Ovary (tissue), 7 donors: ENCODE measurements at regions not wholly inside any gene's neighbourhood (a gene's known extent, or its start where the extent isn't known, plus 50 kb on each side); places are given as distances from the start of the nearest gene placed in this dataset.

Experiments
- DNase-seq, 5 donors: peaks; one replicate each; pipeline ENCODE4 v3.0.0-alpha.2; 2019 to 2020
- H3K27ac ChIP-seq, 2 donors: fragments of 200-600 bp; one replicate each; pipeline versions ENCODE4 v1.5.1 to v1.8.0; 2019 to 2022
- H3K27me3 ChIP-seq: fragments of 200-600 bp; one replicate; pipeline ENCODE4 v1.8.0; 2022
- H3K36me3 ChIP-seq: fragments of 200-600 bp; sonication (generic); one replicate; pipeline ENCODE4 v1.5.1; 2019
- H3K4me1 ChIP-seq: one replicate; pipeline ENCODE4 v1.8.1; 2013; ENCODE audit warnings: mild to moderate bottlenecking, moderate library complexity; ENCODE audit not compliant: insufficient read depth
- H3K4me3 ChIP-seq: fragments of 200-600 bp; sonication (generic); one replicate; pipeline ENCODE4 v1.5.1; 2017
- H3K9me3 ChIP-seq, 2 donors: fragments of 200-600 bp in 1 of 2; sonication (generic) in 1 of 2; one replicate each; pipeline versions ENCODE4 v1.5.1 to v1.8.1; 2013 to 2019; ENCODE audit warnings: mild to moderate bottlenecking in 1 of 2, moderate library complexity in 1 of 2
- CTCF ChIP-seq, 3 donors: fragments of 450-650 bp in 2 of 3; fragments of 200-600 bp in 1 of 3; IDR thresholded peaks; one replicate each; pipeline versions ENCODE4 v1.5.1 to v1.8.0; 2016 to 2022; ENCODE audit warnings: antibody characterized with exemption in 3 of 3, mild to moderate bottlenecking in 1 of 3
- EP300 ChIP-seq: sonication (generic); formaldehyde crosslinking; IDR thresholded peaks from one replicate; pipeline ENCODE4 v1.6.1; 2017; ENCODE audit warnings: antibody characterized with exemption
- POLR2A ChIP-seq: fragments of 450-650 bp; IDR thresholded peaks from one replicate; pipeline ENCODE4 v1.6.1; 2017; ENCODE audit warnings: antibody characterized with exemption, mild to moderate bottlenecking, moderate library complexity
- WGBS, 3 donors: extraction: QIAGEN DNeasy Blood & Tissue Kit in 1 of 3; methylation state at CpG; one replicate each; pipeline versions ENCODE4 v1.1.5 to v1.1.7; 2013 to 2017; 5-methylcytosine and 5-hydroxymethylcytosine counted together
- intact Hi-C, 4 donors: fragments of 100-400 bp; cut with DNase I; formaldehyde crosslinking; loops; one replicate each; pipeline versions ENCODE4 v1.11.0 to v1.15.1; 2022 to 2023
- donor health status: DM: no; HTN: no; CAD: no; lungs with moderate emphysema.
- donor health status: DM: no; HTN: no; CAD: no.
- donor health status: Bipolar disorder and iron deficiency.
- donor health status: DM: no; HTN: no; CAD: no.
- donor health status: DM: yes; HTN: yes; CAD: no.

- intact Hi-C loops, result no loop called here
- no peak for DNase-seq
- no peaks in the 10 kb centered on the region for H3K36me3 ChIP-seq
- H3K9me3 ChIP-seq, result no peaks in the 10 kb centered on the region
- H3K4me1 ChIP-seq, result no peaks in the 10 kb centered on the region
- no peak overlapping the region for H3K27ac ChIP-seq
- TF ChIP-seq POLR2A (no peak), EP300 (no peak), CTCF (IDR thresholded peaks at IDR 0.05) (no peak)
- H3K4me3 ChIP-seq, result no peak overlapping the region
- WGBS, 3 donors, result 81 to 88% (median 83%) methylated on average over 5 of the region's 5 CpGs
- no peaks in the 10 kb centered on the region for H3K27me3 ChIP-seq
These were observed 235.0 kb downstream of the IRS1 start for GRCh38 chr2:226564667-226565066.

- no peak for DNase-seq
- WGBS, 3 donors, result 78 to 90% (median 83%) methylated on average over 1 of the region's 1 CpG
- TF ChIP-seq POLR2A (no peak), CTCF (IDR thresholded peaks at IDR 0.05) (no peak), EP300 (no peak)
- no peaks in the 10 kb centered on the region for H3K36me3 ChIP-seq
- H3K27me3 ChIP-seq, result no peaks in the 10 kb centered on the region
- no peaks in the 10 kb centered on the region for H3K4me1 ChIP-seq
- H3K4me3 ChIP-seq, result no peak overlapping the region
- no peak overlapping the region for H3K27ac ChIP-seq
- intact Hi-C loops, result no loop called here
- H3K9me3 ChIP-seq, result no peaks in the 10 kb centered on the region
These were observed 237.7 kb downstream of the IRS1 start for GRCh38 chr2:226561962-226562361.

- Histone ChIP-seq H3K36me3 (no peaks in the 10 kb centered on the region), H3K4me3 (no peak overlapping the region), H3K27me3 (no peaks in the 10 kb centered on the region), H3K4me1 (no peaks in the 10 kb centered on the region), H3K27ac (no peak overlapping the region), H3K9me3 (no peaks in the 10 kb centered on the region)
- no peak for TF ChIP-seq EP300
- no peak for TF ChIP-seq CTCF (IDR thresholded peaks at IDR 0.05)
- no peak for TF ChIP-seq POLR2A
- DNase-seq, result no peak
- intact Hi-C loops, result no loop called here
- 86 to 99% (median 89%) methylated on average over 2 of the region's 2 CpGs for WGBS, 3 donors
These were observed 239.3 kb downstream of the IRS1 start for GRCh38 chr2:226560325-226560724.

- TF ChIP-seq CTCF (IDR thresholded peaks at IDR 0.05) (no peak), POLR2A (no peak), EP300 (no peak)
- Histone ChIP-seq H3K4me3 (no peak overlapping the region), H3K9me3 (no peaks in the 10 kb centered on the region), H3K27ac (no peak overlapping the region), H3K36me3 (no peaks in the 10 kb centered on the region), H3K4me1 (no peaks in the 10 kb centered on the region), H3K27me3 (no peaks in the 10 kb centered on the region)
- intact Hi-C loops, result no loop called here
- 84 to 91% (median 85%) methylated on average over 2 of the region's 2 CpGs for WGBS, 3 donors
- no peak for DNase-seq
These were observed 240.1 kb downstream of the IRS1 start for GRCh38 chr2:226559536-226559935.

- H3K9me3 ChIP-seq, result no peaks in the 10 kb centered on the region
- no peak for DNase-seq
- no peak overlapping the region for H3K27ac ChIP-seq
- TF ChIP-seq CTCF (IDR thresholded peaks at IDR 0.05) (no peak), POLR2A (no peak), EP300 (no peak)
- no peaks in the 10 kb centered on the region for H3K27me3 ChIP-seq
- intact Hi-C loops, result no loop called here
- 83 to 86% (median 85%) methylated on average over 5 of the region's 5 CpGs for WGBS, 3 donors
- H3K4me3 ChIP-seq, result no peak overlapping the region
- no peaks in the 10 kb centered on the region for H3K4me1 ChIP-seq
- no peaks in the 10 kb centered on the region for H3K36me3 ChIP-seq
These were observed 241.2 kb downstream of the IRS1 start for GRCh38 chr2:226558418-226558817.
